NCI-H2196 (cell line): ENCODE measurements at regions not wholly inside any gene's neighbourhood (a gene's known extent, or its start where the extent isn't known, plus 50 kb on each side); places are given as distances from the start of the nearest gene placed in this dataset.
"Not testable (repeated sequence)": the region's sequence is repeated elsewhere in the genome, so short reads cannot be mapped to it uniquely, and the experiment has no call there.

Experiments used
- DNase-seq: peaks from one replicate; lab custom pipeline; 2025; ENCODE audit not compliant: unreplicated experiment; lab: John Stamatoyannopoulos, UW

GRCh38 chr5:130365956-130366355 is 461.7 kb downstream of the CHSY3 start:
- no peak for DNase-seq

- no peak for DNase-seq
Observed at GRCh38 chr5:130350131-130350530, 445.9 kb downstream of the CHSY3 start.

- DNase-seq: no peak
Observed at GRCh38 chr5:130337179-130337888, 433.1 kb downstream of the CHSY3 start.

GRCh38 chr5:130335117-130335516 is 430.9 kb downstream of the CHSY3 start:
- no peak for DNase-seq

GRCh38 chr5:130333089-130333488 is 428.8 kb downstream of the CHSY3 start:
- DNase-seq: no peak

- DNase-seq: no peak
Observed at GRCh38 chr5:130331332-130331731, 427.1 kb downstream of the CHSY3 start.

- DNase-seq: no peak
Observed at GRCh38 chr5:130324953-130325671, 420.8 kb downstream of the CHSY3 start.

- DNase-seq: no peak
Observed at GRCh38 chr5:130323804-130324454, 419.7 kb downstream of the CHSY3 start.

GRCh38 chr5:130321931-130322330 is 417.7 kb downstream of the CHSY3 start:
- DNase-seq: no peak

GRCh38 chr5:130316971-130317680 is 412.9 kb downstream of the CHSY3 start:
- no peak for DNase-seq

- no peak for DNase-seq
Observed at GRCh38 chr5:130295235-130295634, 391.0 kb downstream of the CHSY3 start.

- not testable (repeated sequence) for DNase-seq
Observed at GRCh38 chr5:130294798-130295197, 390.5 kb downstream of the CHSY3 start.

- DNase-seq: no peak
Observed at GRCh38 chr5:130290219-130290618, 386.0 kb downstream of the CHSY3 start.

- no peak for DNase-seq
Observed at GRCh38 chr5:130289132-130290088, 385.1 kb downstream of the CHSY3 start.

- DNase-seq: no peak
Observed at GRCh38 chr5:130287438-130287837, 383.2 kb downstream of the CHSY3 start.

GRCh38 chr5:130286971-130287370 is 382.7 kb downstream of the CHSY3 start:
- no peak for DNase-seq

- DNase-seq: no peak
Observed at GRCh38 chr5:130282049-130282448, 377.8 kb downstream of the CHSY3 start.

- no peak for DNase-seq
Observed at GRCh38 chr5:130280528-130281217, 376.4 kb downstream of the CHSY3 start.

- DNase-seq: no peak
Observed at GRCh38 chr5:130279386-130279785, 375.1 kb downstream of the CHSY3 start.

- DNase-seq: no peak
Observed at GRCh38 chr5:130278136-130278535, 373.9 kb downstream of the CHSY3 start.
